H1 (cell line): ENCODE measurements at regions not wholly inside any gene's neighbourhood (a gene's known extent, or its start where the extent isn't known, plus 50 kb on each side); places are given as distances from the start of the nearest gene placed in this dataset.

Experiments used
- BCL11A ChIP-seq, 2 experiments: IDR thresholded peaks; one replicate each; pipeline ENCODE4 v1.6.1; 2011; ENCODE audit warnings: low read depth in 2 of 2, low read length in 2 of 2, mild to moderate bottlenecking in 2 of 2
- BRCA1 ChIP-seq: IDR thresholded peaks from 2 replicates; pipeline ENCODE4 v1.6.1; 2012; ENCODE audit warnings: low read depth, low read length, improper control_type of control experiment
- EGR1 ChIP-seq: IDR thresholded peaks from 2 replicates; pipeline ENCODE4 v1.6.1; 2011; ENCODE audit warnings: low read depth, low read length, borderline replicate concordance
- GTF2F1 ChIP-seq: IDR thresholded peaks from 2 replicates; pipeline ENCODE4 v1.6.1; 2012; ENCODE audit warnings: low read depth, low read length, improper control_type of control experiment, borderline replicate concordance
- JUN ChIP-seq: IDR thresholded peaks from 2 replicates; pipeline ENCODE4 v1.6.1; 2011; ENCODE audit warnings: low read depth, mild to moderate bottlenecking, improper control_type of control experiment, low read length
- KDM1A ChIP-seq: fragments of 200-600, 300-600 bp; sonication (generic); IDR thresholded peaks from 2 replicates; pipeline ENCODE4 v1.7.1; 2016; ENCODE audit warnings: mild to moderate bottlenecking, low read length, borderline replicate concordance
- NANOG ChIP-seq: IDR thresholded peaks from 2 replicates; pipeline ENCODE4 v1.6.1; 2011; ENCODE audit warnings: low read length, low read depth, mild to moderate bottlenecking, inconsistent platforms; ENCODE audit not compliant: insufficient read depth, poor library complexity, severe bottlenecking
- RNF2 ChIP-seq: fragments of 200-900, 300-1000 bp; sonication (generic); IDR thresholded peaks from 2 replicates; pipeline ENCODE4 v1.7.1; 2016; ENCODE audit warnings: borderline replicate concordance, low read depth, mild to moderate bottlenecking, antibody characterized with exemption, low read length; ENCODE audit not compliant: poor library complexity, severe bottlenecking; ENCODE audit errors: missing control alignments
- YY1 ChIP-seq: IDR thresholded peaks from 2 replicates; pipeline ENCODE4 v1.6.1; 2011; ENCODE audit warnings: low read depth, mild to moderate bottlenecking, low read length
- TF ChIP-seq, protein P1 (sequence below): fragments of 300-600 bp; sonication (generic); IDR thresholded peaks from 2 replicates; pipeline ENCODE4 v1.7.1; 2012; ENCODE audit warnings: low read length, moderate library complexity, mild to moderate bottlenecking, inconsistent platforms; ENCODE audit not compliant: insufficient replicate concordance
- TF ChIP-seq, protein P2 (sequence below): IDR thresholded peaks from 2 replicates; pipeline ENCODE4 v1.6.1; 2012; ENCODE audit warnings: inconsistent platforms

DNA sequence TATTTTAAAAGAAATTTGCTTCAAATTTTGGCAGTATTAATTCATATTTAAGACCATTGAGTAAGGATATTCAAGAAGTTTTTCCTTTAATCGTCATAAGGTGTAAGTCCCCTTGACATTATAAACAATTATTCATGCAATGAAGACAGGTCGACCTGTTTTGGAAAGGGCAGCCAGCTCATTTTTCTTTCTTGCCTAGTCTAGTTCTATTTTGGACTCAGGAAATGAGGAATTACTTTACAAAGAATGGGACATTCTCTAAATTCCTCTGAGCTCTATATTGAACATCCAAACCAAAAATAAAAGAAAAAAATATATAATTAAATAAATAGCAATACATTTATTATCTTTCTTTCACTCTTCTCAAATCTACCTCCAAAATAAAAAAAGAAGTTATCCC lies 595.6 kb upstream of the KIF2B start (continued):
- TF ChIP-seq, protein P1, sequence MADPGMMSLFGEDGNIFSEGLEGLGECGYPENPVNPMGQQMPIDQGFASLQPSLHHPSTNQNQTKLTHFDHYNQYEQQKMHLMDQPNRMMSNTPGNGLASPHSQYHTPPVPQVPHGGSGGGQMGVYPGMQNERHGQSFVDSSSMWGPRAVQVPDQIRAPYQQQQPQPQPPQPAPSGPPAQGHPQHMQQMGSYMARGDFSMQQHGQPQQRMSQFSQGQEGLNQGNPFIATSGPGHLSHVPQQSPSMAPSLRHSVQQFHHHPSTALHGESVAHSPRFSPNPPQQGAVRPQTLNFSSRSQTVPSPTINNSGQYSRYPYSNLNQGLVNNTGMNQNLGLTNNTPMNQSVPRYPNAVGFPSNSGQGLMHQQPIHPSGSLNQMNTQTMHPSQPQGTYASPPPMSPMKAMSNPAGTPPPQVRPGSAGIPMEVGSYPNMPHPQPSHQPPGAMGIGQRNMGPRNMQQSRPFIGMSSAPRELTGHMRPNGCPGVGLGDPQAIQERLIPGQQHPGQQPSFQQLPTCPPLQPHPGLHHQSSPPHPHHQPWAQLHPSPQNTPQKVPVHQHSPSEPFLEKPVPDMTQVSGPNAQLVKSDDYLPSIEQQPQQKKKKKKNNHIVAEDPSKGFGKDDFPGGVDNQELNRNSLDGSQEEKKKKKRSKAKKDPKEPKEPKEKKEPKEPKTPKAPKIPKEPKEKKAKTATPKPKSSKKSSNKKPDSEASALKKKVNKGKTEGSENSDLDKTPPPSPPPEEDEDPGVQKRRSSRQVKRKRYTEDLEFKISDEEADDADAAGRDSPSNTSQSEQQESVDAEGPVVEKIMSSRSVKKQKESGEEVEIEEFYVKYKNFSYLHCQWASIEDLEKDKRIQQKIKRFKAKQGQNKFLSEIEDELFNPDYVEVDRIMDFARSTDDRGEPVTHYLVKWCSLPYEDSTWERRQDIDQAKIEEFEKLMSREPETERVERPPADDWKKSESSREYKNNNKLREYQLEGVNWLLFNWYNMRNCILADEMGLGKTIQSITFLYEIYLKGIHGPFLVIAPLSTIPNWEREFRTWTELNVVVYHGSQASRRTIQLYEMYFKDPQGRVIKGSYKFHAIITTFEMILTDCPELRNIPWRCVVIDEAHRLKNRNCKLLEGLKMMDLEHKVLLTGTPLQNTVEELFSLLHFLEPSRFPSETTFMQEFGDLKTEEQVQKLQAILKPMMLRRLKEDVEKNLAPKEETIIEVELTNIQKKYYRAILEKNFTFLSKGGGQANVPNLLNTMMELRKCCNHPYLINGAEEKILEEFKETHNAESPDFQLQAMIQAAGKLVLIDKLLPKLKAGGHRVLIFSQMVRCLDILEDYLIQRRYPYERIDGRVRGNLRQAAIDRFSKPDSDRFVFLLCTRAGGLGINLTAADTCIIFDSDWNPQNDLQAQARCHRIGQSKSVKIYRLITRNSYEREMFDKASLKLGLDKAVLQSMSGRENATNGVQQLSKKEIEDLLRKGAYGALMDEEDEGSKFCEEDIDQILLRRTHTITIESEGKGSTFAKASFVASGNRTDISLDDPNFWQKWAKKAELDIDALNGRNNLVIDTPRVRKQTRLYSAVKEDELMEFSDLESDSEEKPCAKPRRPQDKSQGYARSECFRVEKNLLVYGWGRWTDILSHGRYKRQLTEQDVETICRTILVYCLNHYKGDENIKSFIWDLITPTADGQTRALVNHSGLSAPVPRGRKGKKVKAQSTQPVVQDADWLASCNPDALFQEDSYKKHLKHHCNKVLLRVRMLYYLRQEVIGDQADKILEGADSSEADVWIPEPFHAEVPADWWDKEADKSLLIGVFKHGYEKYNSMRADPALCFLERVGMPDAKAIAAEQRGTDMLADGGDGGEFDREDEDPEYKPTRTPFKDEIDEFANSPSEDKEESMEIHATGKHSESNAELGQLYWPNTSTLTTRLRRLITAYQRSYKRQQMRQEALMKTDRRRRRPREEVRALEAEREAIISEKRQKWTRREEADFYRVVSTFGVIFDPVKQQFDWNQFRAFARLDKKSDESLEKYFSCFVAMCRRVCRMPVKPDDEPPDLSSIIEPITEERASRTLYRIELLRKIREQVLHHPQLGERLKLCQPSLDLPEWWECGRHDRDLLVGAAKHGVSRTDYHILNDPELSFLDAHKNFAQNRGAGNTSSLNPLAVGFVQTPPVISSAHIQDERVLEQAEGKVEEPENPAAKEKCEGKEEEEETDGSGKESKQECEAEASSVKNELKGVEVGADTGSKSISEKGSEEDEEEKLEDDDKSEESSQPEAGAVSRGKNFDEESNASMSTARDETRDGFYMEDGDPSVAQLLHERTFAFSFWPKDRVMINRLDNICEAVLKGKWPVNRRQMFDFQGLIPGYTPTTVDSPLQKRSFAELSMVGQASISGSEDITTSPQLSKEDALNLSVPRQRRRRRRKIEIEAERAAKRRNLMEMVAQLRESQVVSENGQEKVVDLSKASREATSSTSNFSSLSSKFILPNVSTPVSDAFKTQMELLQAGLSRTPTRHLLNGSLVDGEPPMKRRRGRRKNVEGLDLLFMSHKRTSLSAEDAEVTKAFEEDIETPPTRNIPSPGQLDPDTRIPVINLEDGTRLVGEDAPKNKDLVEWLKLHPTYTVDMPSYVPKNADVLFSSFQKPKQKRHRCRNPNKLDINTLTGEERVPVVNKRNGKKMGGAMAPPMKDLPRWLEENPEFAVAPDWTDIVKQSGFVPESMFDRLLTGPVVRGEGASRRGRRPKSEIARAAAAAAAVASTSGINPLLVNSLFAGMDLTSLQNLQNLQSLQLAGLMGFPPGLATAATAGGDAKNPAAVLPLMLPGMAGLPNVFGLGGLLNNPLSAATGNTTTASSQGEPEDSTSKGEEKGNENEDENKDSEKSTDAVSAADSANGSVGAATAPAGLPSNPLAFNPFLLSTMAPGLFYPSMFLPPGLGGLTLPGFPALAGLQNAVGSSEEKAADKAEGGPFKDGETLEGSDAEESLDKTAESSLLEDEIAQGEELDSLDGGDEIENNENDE = no peak
- no peak for TF ChIP-seq KDM1A
- no peak for TF ChIP-seq BRCA1
- TF ChIP-seq, protein P2, sequence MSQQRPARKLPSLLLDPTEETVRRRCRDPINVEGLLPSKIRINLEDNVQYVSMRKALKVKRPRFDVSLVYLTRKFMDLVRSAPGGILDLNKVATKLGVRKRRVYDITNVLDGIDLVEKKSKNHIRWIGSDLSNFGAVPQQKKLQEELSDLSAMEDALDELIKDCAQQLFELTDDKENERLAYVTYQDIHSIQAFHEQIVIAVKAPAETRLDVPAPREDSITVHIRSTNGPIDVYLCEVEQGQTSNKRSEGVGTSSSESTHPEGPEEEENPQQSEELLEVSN = no peak
- no peak for TF ChIP-seq BCL11A (IDR thresholded peaks at IDR 0.05; ENCODE audit: low read depth in 2 of 2, low read length in 2 of 2)
- TF ChIP-seq GTF2F1 = no peak
- no peak for TF ChIP-seq JUN
- no peak for TF ChIP-seq RNF2
- no peak for TF ChIP-seq YY1
- TF ChIP-seq NANOG = no peak
- TF ChIP-seq EGR1 = no peak
